ENCODE measurements at regions not wholly inside any gene's neighbourhood (a gene's known extent, or its start where the extent isn't known, plus 50 kb on each side); places are given as distances from the start of the nearest gene placed in this dataset.

GRCh38 chr1:244291236-244292201, 160.2 kb downstream of the ADSS2 start:
- DNase-seq (ENCODE audit: low spot score) (no peak), ATAC-seq (ENCODE audit: low read depth) (no peak)
- H3K4me3 ChIP-seq (ENCODE audit: severe bottlenecking), result no peak overlapping the region
- H3K9me3 ChIP-seq (ENCODE audit: severe bottlenecking), result no peaks in the 10 kb centered on the region
- TF ChIP-seq CTCF (IDR thresholded peaks at IDR 0.05; ENCODE audit: poor library complexity, severe bottlenecking), result no peak
- no peak overlapping the region for H3K27ac ChIP-seq (ENCODE audit: poor library complexity, severe bottlenecking)
- H3K27me3 ChIP-seq (ENCODE audit: insufficient read depth, poor library complexity, severe bottlenecking), result no peaks in the 10 kb centered on the region
- no peaks in the 10 kb centered on the region for H3K4me1 ChIP-seq (ENCODE audit: insufficient read depth, poor library complexity, severe bottlenecking)
- no peaks in the 10 kb centered on the region for H3K36me3 ChIP-seq (ENCODE audit: low read depth)

GRCh38 chr1:244294599-244295224, 157.0 kb downstream of the ADSS2 start:
- Histone ChIP-seq H3K27ac (ENCODE audit: poor library complexity, severe bottlenecking) (no peak overlapping the region), H3K4me3 (ENCODE audit: severe bottlenecking) (no peak overlapping the region), H3K36me3 (ENCODE audit: low read depth) (no peaks in the 10 kb centered on the region), H3K4me1 (ENCODE audit: insufficient read depth, poor library complexity, severe bottlenecking) (no peaks in the 10 kb centered on the region), H3K27me3 (ENCODE audit: insufficient read depth, poor library complexity, severe bottlenecking) (no peaks in the 10 kb centered on the region), H3K9me3 (ENCODE audit: severe bottlenecking) (no peaks in the 10 kb centered on the region)
- ATAC-seq (ENCODE audit: low read depth), result no peak
- no peak for DNase-seq (ENCODE audit: low spot score)
- no peak for TF ChIP-seq CTCF (IDR thresholded peaks at IDR 0.05; ENCODE audit: poor library complexity, severe bottlenecking)

- Histone ChIP-seq H3K9me3 (ENCODE audit: severe bottlenecking) (no peaks in the 10 kb centered on the region), H3K27ac (ENCODE audit: poor library complexity, severe bottlenecking) (no peak overlapping the region), H3K27me3 (ENCODE audit: insufficient read depth, poor library complexity, severe bottlenecking) (no peaks in the 10 kb centered on the region), H3K36me3 (ENCODE audit: low read depth) (no peaks in the 10 kb centered on the region), H3K4me3 (ENCODE audit: severe bottlenecking) (no peak overlapping the region), H3K4me1 (ENCODE audit: insufficient read depth, poor library complexity, severe bottlenecking) (no peaks in the 10 kb centered on the region)
- TF ChIP-seq CTCF (IDR thresholded peaks at IDR 0.05; ENCODE audit: poor library complexity, severe bottlenecking), result no peak
- DNase-seq (ENCODE audit: low spot score), result no peak
- ATAC-seq (ENCODE audit: low read depth), result no peak
These were observed 155.7 kb downstream of the ADSS2 start for GRCh38 chr1:244296003-244296402.

DNA sequence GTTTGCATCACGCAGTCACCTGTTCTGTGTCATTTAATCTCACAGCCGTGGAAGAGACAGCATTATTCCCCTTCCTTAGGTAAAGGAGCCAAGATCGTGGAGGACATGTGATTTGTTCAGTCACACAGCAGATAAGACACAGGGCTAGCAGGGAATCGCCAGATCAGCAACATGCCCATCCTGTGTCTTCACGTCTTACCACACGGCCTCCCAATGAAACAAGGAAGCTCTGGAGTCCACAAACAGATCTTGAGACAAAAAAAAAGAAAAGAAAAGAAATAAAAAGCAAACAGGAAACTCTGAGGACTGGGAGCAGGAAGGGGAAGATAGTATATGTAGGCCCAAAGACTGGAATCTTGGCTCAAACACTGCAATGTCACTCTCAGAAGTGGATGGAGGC, 155.3 kb downstream of the ADSS2 start:
- Histone ChIP-seq H3K27ac (ENCODE audit: poor library complexity, severe bottlenecking) (no peak overlapping the region), H3K4me1 (ENCODE audit: insufficient read depth, poor library complexity, severe bottlenecking) (no peaks in the 10 kb centered on the region), H3K9me3 (ENCODE audit: severe bottlenecking) (no peaks in the 10 kb centered on the region), H3K36me3 (ENCODE audit: low read depth) (no peaks in the 10 kb centered on the region), H3K4me3 (ENCODE audit: severe bottlenecking) (no peak overlapping the region), H3K27me3 (ENCODE audit: insufficient read depth, poor library complexity, severe bottlenecking) (no peaks in the 10 kb centered on the region)
- no peak for DNase-seq (ENCODE audit: low spot score)
- no peak for TF ChIP-seq CTCF (IDR thresholded peaks at IDR 0.05; ENCODE audit: poor library complexity, severe bottlenecking)
- ATAC-seq (ENCODE audit: low read depth), result no peak

All from RWPE2 (cell line).